HEK293T (cell line): ENCODE measurements at regions not wholly inside any gene's neighbourhood (a gene's known extent, or its start where the extent isn't known, plus 50 kb on each side); places are given as distances from the start of the nearest gene placed in this dataset.

Source experiments
- ARNT ChIP-seq: fragments of 450-650 bp; IDR thresholded peaks from 2 replicates; pipeline ENCODE4 v1.6.1; 2017; ENCODE audit warnings: mild to moderate bottlenecking
- BHLHE40 ChIP-seq: fragments of 450-650 bp; IDR thresholded peaks from 2 replicates; pipeline ENCODE4 v1.6.1; 2016; ENCODE audit warnings: mild to moderate bottlenecking, moderate library complexity, borderline replicate concordance
- ELF4 ChIP-seq: fragments of 450-650 bp; IDR thresholded peaks from 2 replicates; pipeline ENCODE4 v1.6.1; 2017; ENCODE audit warnings: antibody characterized with exemption
- NFRKB ChIP-seq: fragments of 450-650 bp; IDR thresholded peaks from 2 replicates; pipeline ENCODE4 v1.6.1; 2016; ENCODE audit warnings: mild to moderate bottlenecking, moderate library complexity
- SP1 ChIP-seq: fragments of 450-650 bp; IDR thresholded peaks from 2 replicates; pipeline ENCODE4 v1.6.1; 2017
- SUZ12 ChIP-seq: fragments of 450-650 bp; IDR thresholded peaks from 2 replicates; pipeline ENCODE4 v1.6.1; 2016; ENCODE audit warnings: mild to moderate bottlenecking

GRCh38 chr2:82275599-82275998, 1971.0 kb upstream of the LRRTM1 start:
- TF ChIP-seq ELF4 = no peak
- TF ChIP-seq SP1 = no peak
- no peak for TF ChIP-seq SUZ12
- TF ChIP-seq BHLHE40 = no peak
- no peak for TF ChIP-seq ARNT
- TF ChIP-seq NFRKB = no peak
